ENCODE measurements at regions not wholly inside any gene's neighbourhood (a gene's known extent, or its start where the extent isn't known, plus 50 kb on each side); places are given as distances from the start of the nearest gene placed in this dataset.

DNA sequence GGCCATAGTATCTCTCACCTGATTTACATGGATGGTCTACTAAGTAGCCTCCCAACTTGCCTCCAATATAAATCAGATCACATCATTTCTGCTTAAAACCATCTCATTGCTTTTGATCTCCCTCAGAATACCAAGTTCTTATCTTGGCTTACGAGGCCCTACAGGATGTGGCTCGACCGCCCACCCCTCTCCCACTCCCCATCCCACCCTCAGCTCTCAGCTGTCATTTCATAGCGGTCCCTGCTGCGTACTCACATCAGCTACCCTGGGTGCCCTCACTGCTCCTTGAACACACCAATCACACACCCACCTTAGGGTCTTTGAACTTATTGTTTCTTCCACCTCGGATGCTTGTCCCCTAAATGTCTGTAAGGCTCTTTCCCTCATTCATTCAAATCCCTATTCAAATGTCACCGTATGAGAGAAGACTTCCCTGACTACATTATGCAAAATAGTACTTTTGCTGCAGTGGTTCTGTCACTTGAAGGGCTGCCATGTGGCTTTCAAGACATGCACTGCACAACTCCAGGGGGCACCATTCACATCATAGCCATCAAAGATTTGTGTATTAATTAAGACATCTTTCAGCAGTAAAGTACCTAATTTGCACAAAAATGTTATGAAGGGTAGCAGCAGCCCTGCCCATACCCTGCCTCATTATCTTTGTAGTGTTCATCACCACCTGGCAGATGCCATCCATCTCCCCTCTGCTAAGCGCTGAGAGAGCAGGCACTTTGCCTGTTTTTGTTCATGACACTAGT is 171.1 kb downstream of the ENC1 start:
- TF ChIP-seq TAF1 (IDR thresholded peaks at IDR 0.05; ENCODE audit: borderline replicate concordance, low read depth, low read length) (no peak), POLR2AphosphoS5 (IDR thresholded peaks at IDR 0.05; ENCODE audit: low read depth, low read length) (no peak), POLR2A (IDR thresholded peaks at IDR 0.05; ENCODE audit: low read depth, low read length) (no peak)
- no peak for DNase-seq (ENCODE audit: insufficient read length)
- no peak for FAIRE-seq

DNA sequence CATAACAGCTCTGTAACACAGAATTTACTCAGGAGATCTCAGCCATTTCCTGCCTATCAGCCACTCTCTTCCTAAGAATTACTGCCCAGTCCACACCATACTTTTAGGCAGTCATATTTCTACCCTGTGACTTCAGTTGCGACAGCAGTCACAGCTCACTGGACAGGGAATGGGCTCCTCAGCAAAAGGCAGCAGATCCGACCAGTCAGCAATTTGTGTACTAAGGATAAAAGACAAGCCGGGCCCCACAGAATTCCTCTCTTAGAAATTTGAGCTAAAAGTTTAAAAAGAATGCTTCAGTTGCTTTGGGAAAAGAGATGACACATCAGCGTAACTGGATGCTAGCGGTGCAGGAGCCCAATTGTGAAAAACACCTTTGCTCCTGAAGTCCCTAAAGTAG is 172.1 kb downstream of the ENC1 start:
- no peak for DNase-seq (ENCODE audit: insufficient read length)
- no peak for FAIRE-seq
- TF ChIP-seq POLR2A (IDR thresholded peaks at IDR 0.05; ENCODE audit: low read depth, low read length) (no peak), POLR2AphosphoS5 (IDR thresholded peaks at IDR 0.05; ENCODE audit: low read depth, low read length) (no peak), TAF1 (IDR thresholded peaks at IDR 0.05; ENCODE audit: borderline replicate concordance, low read depth, low read length) (no peak)

DNA sequence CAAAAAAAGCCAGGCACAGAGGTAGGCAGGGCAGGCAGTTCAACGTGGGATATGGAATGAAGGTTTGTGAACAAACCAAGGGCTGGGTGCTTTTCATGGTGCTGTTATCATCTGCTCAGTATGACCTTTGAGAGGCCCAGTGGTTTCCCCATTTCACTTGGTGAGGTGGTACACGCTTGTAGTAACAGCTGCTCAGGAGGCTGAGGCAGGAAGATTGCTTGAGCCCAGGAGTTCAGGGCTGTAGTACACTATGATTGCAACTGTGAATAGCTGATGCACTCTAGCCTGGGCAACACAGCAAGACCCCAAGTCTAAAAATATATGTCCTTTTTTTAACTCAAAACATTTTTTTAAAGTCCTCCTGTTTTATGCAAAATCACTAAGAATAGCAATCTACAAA is 174.8 kb downstream of the ENC1 start:
- no peak for FAIRE-seq

DNA sequence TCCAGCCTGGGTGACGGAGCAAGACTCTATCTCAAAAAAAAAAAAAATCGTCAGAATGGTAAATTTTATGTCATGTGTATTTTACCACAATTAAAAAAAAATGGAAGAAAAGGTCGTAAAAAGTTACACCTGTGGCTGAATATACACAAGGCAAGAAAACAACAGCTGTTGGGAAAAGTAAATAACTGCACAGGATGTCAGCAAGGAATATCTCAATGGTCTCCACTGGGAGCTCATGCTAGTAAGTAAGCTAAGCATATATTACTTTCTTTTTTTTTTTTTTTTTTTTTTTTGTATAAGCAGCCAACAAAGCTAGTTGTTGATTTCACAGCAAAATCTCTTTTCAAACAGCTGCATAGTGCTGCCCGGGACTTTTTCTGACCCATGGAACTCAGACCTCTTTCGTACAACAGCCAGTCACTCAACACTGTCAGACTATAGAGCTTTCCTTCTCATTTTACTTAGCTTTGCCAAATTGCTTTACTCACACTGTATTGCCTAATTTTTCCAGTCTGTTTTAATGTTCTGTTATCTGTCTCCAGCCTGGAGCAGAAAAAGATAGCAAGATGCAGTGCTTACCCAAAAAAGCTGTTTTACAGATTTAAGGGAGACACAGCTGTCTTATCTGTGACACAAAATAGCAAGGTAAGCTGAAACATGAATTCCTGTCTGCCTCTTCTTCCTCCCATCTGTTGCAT is 175.9 kb downstream of the ENC1 start:
- TF ChIP-seq POLR2AphosphoS5 (IDR thresholded peaks at IDR 0.05; ENCODE audit: low read depth, low read length) (no peak), POLR2A (IDR thresholded peaks at IDR 0.05; ENCODE audit: low read depth, low read length) (no peak), TAF1 (IDR thresholded peaks at IDR 0.05; ENCODE audit: borderline replicate concordance, low read depth, low read length) (no peak)
- DNase-seq (ENCODE audit: insufficient read length) (no peak), FAIRE-seq (no peak)

More for the DNA sequence above, 174.8 kb downstream of the ENC1 start:
- TF ChIP-seq TAF1 (IDR thresholded peaks at IDR 0.05; ENCODE audit: borderline replicate concordance, low read depth, low read length) (no peak), POLR2A (IDR thresholded peaks at IDR 0.05; ENCODE audit: low read depth, low read length) (no peak), POLR2AphosphoS5 (IDR thresholded peaks at IDR 0.05; ENCODE audit: low read depth, low read length) (no peak)
- DNase-seq (ENCODE audit: insufficient read length), result no peak

DNA sequence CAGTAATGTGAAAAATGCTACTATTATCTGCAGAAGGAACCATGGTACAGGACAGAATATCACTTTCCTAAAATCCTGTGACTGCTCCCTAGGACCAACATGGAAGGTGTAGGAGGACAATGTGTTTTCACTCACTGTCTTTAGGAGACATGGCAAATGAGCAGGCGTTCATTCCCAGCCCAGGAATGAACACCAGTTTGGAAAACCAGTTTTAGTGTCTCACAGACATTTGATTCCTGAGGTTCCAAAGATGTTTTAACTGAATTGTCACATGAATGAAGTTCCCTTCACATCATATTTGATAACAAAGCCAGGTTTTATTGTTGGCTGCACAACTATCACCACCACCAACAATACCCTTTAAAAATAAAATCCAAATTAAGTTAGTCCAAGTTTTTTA is 178.2 kb downstream of the ENC1 start:
- DNase-seq (ENCODE audit: insufficient read length), result no peak
- TF ChIP-seq POLR2A (IDR thresholded peaks at IDR 0.05; ENCODE audit: low read depth, low read length) (no peak), POLR2AphosphoS5 (IDR thresholded peaks at IDR 0.05; ENCODE audit: low read depth, low read length) (no peak), TAF1 (IDR thresholded peaks at IDR 0.05; ENCODE audit: borderline replicate concordance, low read depth, low read length) (no peak)
- FAIRE-seq, result no peak

DNA sequence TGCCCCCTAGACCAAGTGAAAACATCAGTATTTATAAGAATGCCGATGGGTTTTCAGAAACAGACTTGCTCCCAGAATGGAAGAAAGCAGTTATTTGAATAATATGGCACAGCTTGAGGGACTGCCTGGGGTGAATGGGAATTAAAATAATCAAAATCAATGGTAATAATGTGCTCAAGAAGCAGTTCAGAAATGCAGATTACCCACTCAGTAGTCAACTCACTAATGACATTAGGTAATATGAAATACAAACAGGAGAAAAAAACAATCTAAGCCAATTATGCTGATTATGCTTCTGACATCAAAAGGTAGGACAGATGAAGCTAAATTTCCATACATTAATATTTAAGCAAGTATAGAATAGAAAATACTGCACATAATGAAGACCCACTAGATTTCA is 179.3 kb downstream of the ENC1 start:
- TF ChIP-seq POLR2AphosphoS5 (IDR thresholded peaks at IDR 0.05; ENCODE audit: low read depth, low read length) (no peak), POLR2A (IDR thresholded peaks at IDR 0.05; ENCODE audit: low read depth, low read length) (no peak), TAF1 (IDR thresholded peaks at IDR 0.05; ENCODE audit: borderline replicate concordance, low read depth, low read length) (no peak)
- FAIRE-seq (no peak), DNase-seq (ENCODE audit: insufficient read length) (no peak)

DNA sequence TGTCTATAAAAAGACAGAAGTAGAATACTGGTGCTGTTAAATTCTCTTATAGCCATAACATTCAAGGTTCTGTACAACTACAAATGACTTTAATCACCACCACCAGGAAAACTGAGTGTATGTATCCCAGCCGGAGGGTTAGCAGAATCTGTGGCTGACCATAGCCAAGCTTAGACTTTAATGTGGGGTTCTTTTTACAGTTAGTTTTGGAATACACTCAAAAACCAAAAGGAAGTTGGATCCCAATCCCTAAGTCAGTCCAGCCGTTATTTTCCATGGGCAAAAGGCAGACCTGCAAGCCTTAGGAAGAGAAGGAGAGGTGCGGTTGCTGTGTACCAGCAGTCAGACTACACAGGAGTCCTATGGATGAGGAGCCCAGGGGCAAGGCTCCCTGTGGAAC is 179.8 kb downstream of the ENC1 start:
- TF ChIP-seq TAF1 (IDR thresholded peaks at IDR 0.05; ENCODE audit: borderline replicate concordance, low read depth, low read length) (no peak), POLR2AphosphoS5 (IDR thresholded peaks at IDR 0.05; ENCODE audit: low read depth, low read length) (no peak), POLR2A (IDR thresholded peaks at IDR 0.05; ENCODE audit: low read depth, low read length) (no peak)
- FAIRE-seq (no peak), DNase-seq (ENCODE audit: insufficient read length) (no peak)

DNA sequence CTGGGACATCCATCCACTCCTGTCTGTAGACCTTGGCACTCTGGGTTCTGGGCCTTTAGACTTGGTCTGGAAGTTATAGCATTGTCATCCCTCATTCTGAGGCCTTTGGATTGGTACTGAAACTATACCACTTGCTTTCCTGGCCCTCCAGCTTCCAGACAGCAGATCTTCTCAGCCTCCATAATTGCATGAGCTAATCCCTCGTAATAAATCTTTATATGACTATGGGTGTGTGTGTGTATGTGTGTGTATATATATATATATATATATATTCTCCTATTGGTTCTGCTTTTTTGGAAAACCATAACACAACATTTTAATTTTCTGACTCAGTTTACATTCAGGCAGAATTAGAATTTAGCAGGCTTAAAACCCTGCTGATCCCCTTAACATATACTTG is 180.5 kb downstream of the ENC1 start:
- no peak for TF ChIP-seq POLR2AphosphoS5 (IDR thresholded peaks at IDR 0.05; ENCODE audit: low read depth, low read length)
- no peak for TF ChIP-seq POLR2A (IDR thresholded peaks at IDR 0.05; ENCODE audit: low read depth, low read length)
- DNase-seq (ENCODE audit: insufficient read length) (no peak), FAIRE-seq (no peak)

DNA sequence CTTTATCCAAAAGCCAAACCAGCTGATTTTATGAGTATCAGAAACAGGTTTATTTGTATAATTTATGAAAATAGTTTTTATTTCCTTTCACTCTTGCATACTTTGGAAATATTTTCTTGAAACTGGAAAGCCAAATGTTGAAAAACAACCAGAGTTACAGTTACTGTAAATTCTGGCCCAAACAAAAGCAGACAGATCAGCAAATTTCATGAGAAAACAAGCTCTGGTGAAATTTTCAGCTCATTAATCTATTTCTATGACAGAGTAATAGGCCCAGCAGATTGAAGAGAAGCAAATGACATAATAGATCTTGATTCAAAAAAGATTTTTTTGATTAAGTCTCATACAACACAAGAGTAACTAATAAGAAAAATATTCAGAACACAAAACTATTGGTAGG is 182.7 kb downstream of the ENC1 start:
- TF ChIP-seq TAF1 (IDR thresholded peaks at IDR 0.05; ENCODE audit: borderline replicate concordance, low read depth, low read length), result no peak
- TF ChIP-seq POLR2A (IDR thresholded peaks at IDR 0.05; ENCODE audit: low read depth, low read length), result no peak
- DNase-seq (ENCODE audit: insufficient read length) (no peak), FAIRE-seq (no peak)

DNA sequence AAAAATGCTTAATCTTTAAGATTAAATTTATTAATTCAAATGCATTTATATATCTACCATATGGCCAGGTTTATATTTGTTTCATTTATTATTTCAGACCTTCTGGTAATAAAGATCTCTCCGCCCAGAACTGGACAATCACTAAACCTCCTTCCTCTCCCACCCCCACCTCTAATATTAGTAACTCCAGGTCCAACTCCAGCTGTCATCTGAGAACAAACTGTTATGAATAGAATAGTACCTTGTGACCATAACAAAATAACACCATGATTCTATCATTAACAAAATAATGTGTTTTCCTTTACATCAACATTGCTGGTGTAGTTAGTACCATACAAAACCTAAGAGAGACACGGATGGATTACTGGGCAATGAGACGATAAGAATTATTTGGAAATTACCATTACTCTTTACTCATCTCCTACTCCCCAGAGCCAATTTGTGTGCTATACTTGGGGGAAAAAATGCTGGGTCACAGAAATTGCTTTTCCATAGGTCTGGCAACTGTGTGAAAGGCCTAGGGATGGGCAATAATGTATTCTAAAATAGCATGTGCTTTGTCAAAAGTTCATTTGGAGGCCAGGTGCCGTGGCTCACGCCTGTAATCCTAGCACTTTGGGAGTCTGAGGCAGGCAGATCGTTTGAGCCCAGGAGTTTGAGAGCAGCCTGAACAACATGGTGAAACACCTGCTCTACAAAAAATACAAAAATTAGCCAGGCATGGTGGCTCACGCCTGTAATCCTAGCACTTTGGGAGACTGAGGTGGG is 186.1 kb downstream of the ENC1 start:
- FAIRE-seq (no peak), DNase-seq (ENCODE audit: insufficient read length) (no peak)
- TF ChIP-seq POLR2A (IDR thresholded peaks at IDR 0.05; ENCODE audit: low read depth, low read length) (no peak), TAF1 (IDR thresholded peaks at IDR 0.05; ENCODE audit: borderline replicate concordance, low read depth, low read length) (no peak), POLR2AphosphoS5 (IDR thresholded peaks at IDR 0.05; ENCODE audit: low read depth, low read length) (no peak)

DNA sequence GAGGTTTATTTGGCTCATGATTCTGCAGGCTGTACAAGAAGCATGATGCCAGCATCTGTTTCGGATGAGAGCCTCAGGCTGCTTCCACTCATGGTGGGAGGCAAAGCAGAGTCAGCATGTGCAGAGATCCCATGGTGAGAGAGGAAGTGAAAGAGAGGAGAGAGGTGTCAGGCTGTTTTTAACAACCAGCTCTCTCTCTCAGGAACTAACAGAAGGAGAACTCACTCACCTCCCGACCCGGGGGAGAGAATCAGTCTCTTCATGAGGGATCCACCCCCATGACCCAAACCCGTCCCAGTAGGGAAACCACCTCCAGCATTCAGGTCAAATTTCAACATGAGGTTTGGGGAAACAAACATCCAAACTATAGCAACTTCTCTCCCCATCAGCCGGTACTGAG is 187.7 kb downstream of the ENC1 start:
- FAIRE-seq (no peak), DNase-seq (ENCODE audit: insufficient read length) (no peak)
- no peak for TF ChIP-seq POLR2A (IDR thresholded peaks at IDR 0.05; ENCODE audit: low read depth, low read length)

DNA sequence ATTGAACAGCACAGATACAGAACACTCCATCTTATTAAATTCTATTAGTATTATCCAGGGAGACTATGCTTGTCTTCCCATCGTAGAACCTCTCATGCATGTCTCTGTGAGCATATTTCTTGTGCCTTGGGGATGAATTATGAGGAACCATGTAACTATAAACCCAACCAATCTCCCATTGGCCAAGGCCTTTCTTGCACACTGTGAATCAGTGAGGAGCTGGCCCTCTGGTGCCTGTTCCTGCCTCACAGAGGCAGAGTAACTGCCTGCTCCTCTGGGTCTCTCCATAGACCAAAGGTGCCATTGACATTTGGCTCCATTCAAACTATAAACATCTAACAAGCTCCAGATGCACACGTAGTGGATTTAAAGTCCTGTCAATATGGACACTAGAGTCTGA is 190.4 kb downstream of the ENC1 start:
- TF ChIP-seq POLR2A (IDR thresholded peaks at IDR 0.05; ENCODE audit: low read depth, low read length) (no peak), TAF1 (IDR thresholded peaks at IDR 0.05; ENCODE audit: borderline replicate concordance, low read depth, low read length) (no peak), POLR2AphosphoS5 (IDR thresholded peaks at IDR 0.05; ENCODE audit: low read depth, low read length) (no peak)
- no peak for FAIRE-seq
- DNase-seq (ENCODE audit: insufficient read length), result no peak
